Esophagus squamous epithelium (tissue), 4 donors: ENCODE measurements at regions not wholly inside any gene's neighbourhood (a gene's known extent, or its start where the extent isn't known, plus 50 kb on each side); places are given as distances from the start of the nearest gene placed in this dataset.

Source experiments
- CTCF ChIP-seq, 6 experiments: fragments of 450-650 bp in 4 of 6; fragments of 200-600 bp in 2 of 6; sonication (generic) in 2 of 6; IDR thresholded peaks; one replicate each; pipeline ENCODE4 v1.5.1; 2016 to 2019; ENCODE audit warnings: antibody characterized with exemption in 6 of 6, mild to moderate bottlenecking in 4 of 6, moderate library complexity in 4 of 6
- POLR2A ChIP-seq, 4 donors: fragments of 450-650 bp; IDR thresholded peaks; one replicate each; pipeline ENCODE4 v1.6.1; 2017; ENCODE audit warnings: antibody characterized with exemption in 4 of 4, mild to moderate bottlenecking in 4 of 4, moderate library complexity in 3 of 4

- no peak for TF ChIP-seq CTCF (IDR thresholded peaks at IDR 0.05)
- no peak for TF ChIP-seq POLR2A (IDR thresholded peaks at IDR 0.05)
Measured at GRCh38 chr1:184319879-184320278, 67.0 kb upstream of the C1orf21 start.
